ENCODE measurements at regions not wholly inside any gene's neighbourhood (a gene's known extent, or its start where the extent isn't known, plus 50 kb on each side); places are given as distances from the start of the nearest gene placed in this dataset.

GRCh38 chr6:95078457-95078856, 498.9 kb upstream of the MANEA start:
- Histone ChIP-seq H4K5ac (ENCODE audit: low read depth, low read length) (no peak overlapping the region), H2BK20ac (ENCODE audit: low read depth, low read length) (no peak overlapping the region), H2BK15ac (ENCODE audit: low read depth, low read length) (no peak overlapping the region), H3K4ac (ENCODE audit: low read depth, low read length) (no peak overlapping the region), H2AFZ (replicated peaks; ENCODE audit: low read length, poor library complexity) (no peak overlapping the region), H3K4me1 (ENCODE audit: control insufficient read depth, insufficient read depth, low read length) (no peaks in the 10 kb centered on the region), H3K18ac (ENCODE audit: low read depth, low read length) (no peak overlapping the region), H3K27me3 (ENCODE audit: control insufficient read depth, insufficient read depth, low read length) (no peaks in the 10 kb centered on the region), H3K36me3 (ENCODE audit: control insufficient read depth, insufficient read depth, low read length) (no peaks in the 10 kb centered on the region), H3K9ac (ENCODE audit: low read depth, low read length) (no peak overlapping the region), H3K4me2 (ENCODE audit: low read depth, low read length) (no peak overlapping the region), H3K9me3 (ENCODE audit: control insufficient read depth, insufficient read depth, low read length) (peaks cover 2% of the 10 kb centered on the region; the same call in 1 of the 2 replicates), H2BK120ac (ENCODE audit: low read depth, low read length) (no peak overlapping the region), H3K56ac (ENCODE audit: extremely low read depth, insufficient read depth, low read length) (no peak overlapping the region), H3K27ac (ENCODE audit: insufficient read depth, low read length) (no peak overlapping the region), H2AK5ac (ENCODE audit: low read depth, low read length) (no peak overlapping the region), H3K79me1 (ENCODE audit: low read depth in 1 of 2, low read length in 2 of 2) (no peaks in the 10 kb centered on the region), H3K4me3 (ENCODE audit: insufficient read depth, low read depth, low read length) (no peak overlapping the region), H2AK9ac (replicated peaks; ENCODE audit: low read depth, low read length, poor library complexity) (no peak overlapping the region), H4K8ac (ENCODE audit: low read depth in 2 of 2, low read length in 2 of 2) (no peak overlapping the region), H2BK5ac (ENCODE audit: low read depth, low read length, poor library complexity, severe bottlenecking) (no peak overlapping the region), H3K14ac (replicated peaks; ENCODE audit: low read depth, low read length) (no peak overlapping the region), H4K20me1 (ENCODE audit: insufficient read depth, low read length) (no peaks in the 10 kb centered on the region), H4K91ac (ENCODE audit: insufficient read depth, low read depth, low read length) (no peak overlapping the region), H3K9me1 (ENCODE audit: insufficient read depth, low read length) (no peaks in the 10 kb centered on the region), H3K23ac (ENCODE audit: low read depth, low read length) (no peak overlapping the region)
- no TSS peak for BruUV-seq (replicated peaks)
- ChIA-PET CTCF (no interaction called here), POLR2A (ENCODE audit: unreplicated experiment) (no interaction called here)
- no CpG with 5 or more reads among the region's 1 CpG for WGBS, 2 experiments (ENCODE audit: extremely low coverage in 2 of 2, insufficient read length in 1 of 2)
- ATAC-seq (ENCODE audit: low read depth) (no peak), DNase-seq (no peak)
- TF ChIP-seq MXI1 (IDR thresholded peaks at IDR 0.05; ENCODE audit: borderline replicate concordance, low read depth, low read length): no peak
- TF ChIP-seq, protein P1, sequence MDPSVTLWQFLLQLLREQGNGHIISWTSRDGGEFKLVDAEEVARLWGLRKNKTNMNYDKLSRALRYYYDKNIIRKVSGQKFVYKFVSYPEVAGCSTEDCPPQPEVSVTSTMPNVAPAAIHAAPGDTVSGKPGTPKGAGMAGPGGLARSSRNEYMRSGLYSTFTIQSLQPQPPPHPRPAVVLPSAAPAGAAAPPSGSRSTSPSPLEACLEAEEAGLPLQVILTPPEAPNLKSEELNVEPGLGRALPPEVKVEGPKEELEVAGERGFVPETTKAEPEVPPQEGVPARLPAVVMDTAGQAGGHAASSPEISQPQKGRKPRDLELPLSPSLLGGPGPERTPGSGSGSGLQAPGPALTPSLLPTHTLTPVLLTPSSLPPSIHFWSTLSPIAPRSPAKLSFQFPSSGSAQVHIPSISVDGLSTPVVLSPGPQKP (IDR thresholded peaks at IDR 0.05; ENCODE audit: borderline replicate concordance, low read depth, low read length): no peak
- no peak for TF ChIP-seq NFE2L2 (IDR thresholded peaks at IDR 0.05; ENCODE audit: low read depth, low read length)
- TF ChIP-seq MAFK (IDR thresholded peaks at IDR 0.05; ENCODE audit: low read depth, low read length): no peak
- no peak for TF ChIP-seq RCOR1 (IDR thresholded peaks at IDR 0.05; ENCODE audit: insufficient replicate concordance, low read length)
- no peak for TF ChIP-seq POLR2A (IDR thresholded peaks at IDR 0.05; ENCODE audit: low read depth, low read length)
- no peak for TF ChIP-seq RAD21 (IDR thresholded peaks at IDR 0.05; ENCODE audit: low read length)
- no peak for TF ChIP-seq CTCF (conservative IDR thresholded peaks at IDR 0.05; ENCODE audit: low read depth, low read length)
- TF ChIP-seq FOS (IDR thresholded peaks at IDR 0.05; ENCODE audit: low read depth, low read length): no peak
- TF ChIP-seq CHD1 (IDR thresholded peaks at IDR 0.05; ENCODE audit: low read depth, low read length): no peak
- TF ChIP-seq, protein P2, sequence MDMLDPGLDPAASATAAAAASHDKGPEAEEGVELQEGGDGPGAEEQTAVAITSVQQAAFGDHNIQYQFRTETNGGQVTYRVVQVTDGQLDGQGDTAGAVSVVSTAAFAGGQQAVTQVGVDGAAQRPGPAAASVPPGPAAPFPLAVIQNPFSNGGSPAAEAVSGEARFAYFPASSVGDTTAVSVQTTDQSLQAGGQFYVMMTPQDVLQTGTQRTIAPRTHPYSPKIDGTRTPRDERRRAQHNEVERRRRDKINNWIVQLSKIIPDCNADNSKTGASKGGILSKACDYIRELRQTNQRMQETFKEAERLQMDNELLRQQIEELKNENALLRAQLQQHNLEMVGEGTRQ (IDR thresholded peaks at IDR 0.05; ENCODE audit: low read depth, low read length): no peak
- TF ChIP-seq MAZ (IDR thresholded peaks at IDR 0.05; ENCODE audit: borderline replicate concordance, low read depth, low read length): no peak
- TF ChIP-seq BHLHE40 (IDR thresholded peaks at IDR 0.05; ENCODE audit: low read depth, low read length): no peak
- no peak for TF ChIP-seq SMC3 (IDR thresholded peaks at IDR 0.05; ENCODE audit: low read depth, low read length)
- intact Hi-C loops (cut with micrococcal nuclease) (no loop called here), dilution Hi-C loops (cut with HindIII; ENCODE audit: low sequenced_read_pairs, unreplicated experiment) (no loop called here), in situ Hi-C loops (cut with MboI; ENCODE audit: low sequenced_read_pairs) (no loop called here)

All from IMR-90 (cell line).